Panc1 (cell line): ENCODE measurements at regions not wholly inside any gene's neighbourhood (a gene's known extent, or its start where the extent isn't known, plus 50 kb on each side); places are given as distances from the start of the nearest gene placed in this dataset.

ENCODE experiments used
- ATAC-seq: fragments of 200-7000 bp; cut with Tn5 transposase; 2 replicates; pipeline ENCODE4 v1.9.1; 2020; ENCODE audit warnings: mild to moderate bottlenecking, moderate library complexity
- BruUV-seq: library from RNA; stranded (reverse); fragments of 400-500 nt; replicated peaks from 2 replicates; lab custom pipeline; 2021; lab: Mats Ljungman, UMichigan
- CTCF ChIA-PET: fragments of 300-600 bp; sonication (Branson Sonifier 250); formaldehyde crosslinking; loops from one replicate; lab custom pipeline; 2022; ENCODE audit warnings: antibody characterized with exemption; lab: Charles Lee
- POLR2A ChIA-PET: fragments of 300-600 bp; sonication (Branson Sonifier 250); formaldehyde crosslinking; loops from one replicate; lab custom pipeline; 2022; ENCODE audit warnings: antibody characterized with exemption; lab: Charles Lee
- DNase-seq: peaks from one replicate; pipeline ENCODE4 v3.0.0-alpha.2; 2010; ENCODE audit warnings: low read depth, low spot score
- H3K27ac ChIP-seq: 2 replicates; pipeline ENCODE4 v1.5.1; 2011; ENCODE audit warnings: mild to moderate bottlenecking, low read length, inconsistent platforms
- H3K27me3 ChIP-seq: fragments of 200-500 bp; sonication (Bioruptor generic); 2 replicates; pipeline ENCODE4 v1.6.0; 2014; ENCODE audit warnings: low read length, inconsistent platforms; ENCODE audit not compliant: control insufficient read depth, insufficient read depth
- H3K36me3 ChIP-seq: fragments of 200-500 bp; sonication (Bioruptor generic); 2 replicates; pipeline ENCODE4 v1.5.1; 2014; ENCODE audit warnings: inconsistent platforms, mild to moderate bottlenecking, low read length, moderate library complexity; ENCODE audit not compliant: control insufficient read depth, insufficient read depth
- H3K4me1 ChIP-seq: 2 replicates; pipeline ENCODE4 v1.5.1; 2011; ENCODE audit warnings: inconsistent platforms, mild to moderate bottlenecking, low read length, moderate library complexity; ENCODE audit not compliant: control insufficient read depth, insufficient read depth
- H3K4me3 ChIP-seq, 2 experiments: 2 replicates each; pipeline ENCODE4 v1.5.1; 2011 to 2012; ENCODE audit warnings: low read depth in 2 of 2, low read length in 2 of 2, mild to moderate bottlenecking in 2 of 2, inconsistent platforms in 1 of 2, moderate library complexity in 1 of 2
- H3K9me3 ChIP-seq: fragments of 200-500 bp; sonication (Bioruptor generic); 2 replicates; pipeline ENCODE4 v1.5.1; 2014; ENCODE audit warnings: low read depth, mild to moderate bottlenecking, inconsistent platforms, low read length, moderate library complexity; ENCODE audit not compliant: control insufficient read depth, insufficient read depth
- POLR2AphosphoS5 ChIP-seq: IDR thresholded peaks from 2 replicates; pipeline ENCODE4 v1.6.1; 2012; ENCODE audit warnings: mild to moderate bottlenecking, low read depth, low read length, moderate library complexity
- SIN3A ChIP-seq: IDR thresholded peaks from 2 replicates; pipeline ENCODE4 v1.6.1; 2012; ENCODE audit warnings: low read depth, mild to moderate bottlenecking, low read length, moderate library complexity, borderline replicate concordance; ENCODE audit not compliant: insufficient read depth
- TCF7L2 ChIP-seq: IDR thresholded peaks from 2 replicates; pipeline ENCODE4 v1.6.1; 2011; ENCODE audit warnings: mild to moderate bottlenecking, low read depth, low read length, inconsistent platforms
- in situ Hi-C: cut with HindIII; loops from 2 replicates; pipeline ENCODE4 v1.10.0; 2016; ENCODE audit warnings: low sequenced_read_pairs, low pct_unique_long_range_greater_than_20kb
- intact Hi-C: fragments of 100-400 bp; cut with micrococcal nuclease; formaldehyde crosslinking; loops from one replicate; pipeline ENCODE4 v1.10.0; 2022; ENCODE audit not compliant: unreplicated experiment
- TF ChIP-seq, protein P1 (sequence below): fragments of 450-650 bp; IDR thresholded peaks from 2 replicates; pipeline ENCODE4 v1.5.1; 2017; ENCODE audit warnings: mild to moderate bottlenecking
- TF ChIP-seq, protein P2 (sequence below), 2 experiments: IDR thresholded peaks; 2 replicates each; pipeline ENCODE4 v1.6.1; 2011 to 2012; ENCODE audit warnings: low read depth in 2 of 2, control low read depth in 1 of 2, low read length in 1 of 2, mild to moderate bottlenecking in 1 of 2, moderate library complexity in 1 of 2; ENCODE audit not compliant: insufficient read depth in 1 of 2

DNA sequence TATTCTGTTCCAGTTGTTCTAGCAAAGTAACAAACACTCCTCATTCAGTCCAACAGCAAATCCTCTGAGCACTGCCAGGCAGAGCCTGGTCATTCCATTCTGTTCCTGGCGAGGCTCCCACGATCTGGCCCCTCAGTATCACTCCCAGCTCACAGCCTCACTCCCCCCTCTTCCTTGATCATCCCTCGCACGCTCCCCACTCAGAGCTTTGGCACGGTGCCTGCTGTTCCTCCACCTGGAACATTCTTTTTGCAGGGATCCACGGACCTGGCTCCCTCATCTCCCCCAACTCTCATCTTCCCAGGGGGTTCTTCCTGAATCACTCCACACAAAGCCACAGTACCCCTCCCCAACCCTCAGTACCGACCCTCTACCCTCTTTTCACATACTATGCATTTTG is 192.3 kb downstream of the ATPSCKMT start:
- no peak overlapping the region for H3K4me3 ChIP-seq
- ATAC-seq (no peak), DNase-seq (no peak)
- no peaks in the 10 kb centered on the region for H3K36me3 ChIP-seq
- ChIA-PET CTCF (no interaction called here), POLR2A (no interaction called here)
- no peaks in the 10 kb centered on the region for H3K9me3 ChIP-seq
- TF ChIP-seq, protein P1, sequence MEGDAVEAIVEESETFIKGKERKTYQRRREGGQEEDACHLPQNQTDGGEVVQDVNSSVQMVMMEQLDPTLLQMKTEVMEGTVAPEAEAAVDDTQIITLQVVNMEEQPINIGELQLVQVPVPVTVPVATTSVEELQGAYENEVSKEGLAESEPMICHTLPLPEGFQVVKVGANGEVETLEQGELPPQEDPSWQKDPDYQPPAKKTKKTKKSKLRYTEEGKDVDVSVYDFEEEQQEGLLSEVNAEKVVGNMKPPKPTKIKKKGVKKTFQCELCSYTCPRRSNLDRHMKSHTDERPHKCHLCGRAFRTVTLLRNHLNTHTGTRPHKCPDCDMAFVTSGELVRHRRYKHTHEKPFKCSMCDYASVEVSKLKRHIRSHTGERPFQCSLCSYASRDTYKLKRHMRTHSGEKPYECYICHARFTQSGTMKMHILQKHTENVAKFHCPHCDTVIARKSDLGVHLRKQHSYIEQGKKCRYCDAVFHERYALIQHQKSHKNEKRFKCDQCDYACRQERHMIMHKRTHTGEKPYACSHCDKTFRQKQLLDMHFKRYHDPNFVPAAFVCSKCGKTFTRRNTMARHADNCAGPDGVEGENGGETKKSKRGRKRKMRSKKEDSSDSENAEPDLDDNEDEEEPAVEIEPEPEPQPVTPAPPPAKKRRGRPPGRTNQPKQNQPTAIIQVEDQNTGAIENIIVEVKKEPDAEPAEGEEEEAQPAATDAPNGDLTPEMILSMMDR = no peak
- TF ChIP-seq TCF7L2 (no peak), SIN3A (no peak), POLR2AphosphoS5 (no peak)
- TF ChIP-seq, protein P2, sequence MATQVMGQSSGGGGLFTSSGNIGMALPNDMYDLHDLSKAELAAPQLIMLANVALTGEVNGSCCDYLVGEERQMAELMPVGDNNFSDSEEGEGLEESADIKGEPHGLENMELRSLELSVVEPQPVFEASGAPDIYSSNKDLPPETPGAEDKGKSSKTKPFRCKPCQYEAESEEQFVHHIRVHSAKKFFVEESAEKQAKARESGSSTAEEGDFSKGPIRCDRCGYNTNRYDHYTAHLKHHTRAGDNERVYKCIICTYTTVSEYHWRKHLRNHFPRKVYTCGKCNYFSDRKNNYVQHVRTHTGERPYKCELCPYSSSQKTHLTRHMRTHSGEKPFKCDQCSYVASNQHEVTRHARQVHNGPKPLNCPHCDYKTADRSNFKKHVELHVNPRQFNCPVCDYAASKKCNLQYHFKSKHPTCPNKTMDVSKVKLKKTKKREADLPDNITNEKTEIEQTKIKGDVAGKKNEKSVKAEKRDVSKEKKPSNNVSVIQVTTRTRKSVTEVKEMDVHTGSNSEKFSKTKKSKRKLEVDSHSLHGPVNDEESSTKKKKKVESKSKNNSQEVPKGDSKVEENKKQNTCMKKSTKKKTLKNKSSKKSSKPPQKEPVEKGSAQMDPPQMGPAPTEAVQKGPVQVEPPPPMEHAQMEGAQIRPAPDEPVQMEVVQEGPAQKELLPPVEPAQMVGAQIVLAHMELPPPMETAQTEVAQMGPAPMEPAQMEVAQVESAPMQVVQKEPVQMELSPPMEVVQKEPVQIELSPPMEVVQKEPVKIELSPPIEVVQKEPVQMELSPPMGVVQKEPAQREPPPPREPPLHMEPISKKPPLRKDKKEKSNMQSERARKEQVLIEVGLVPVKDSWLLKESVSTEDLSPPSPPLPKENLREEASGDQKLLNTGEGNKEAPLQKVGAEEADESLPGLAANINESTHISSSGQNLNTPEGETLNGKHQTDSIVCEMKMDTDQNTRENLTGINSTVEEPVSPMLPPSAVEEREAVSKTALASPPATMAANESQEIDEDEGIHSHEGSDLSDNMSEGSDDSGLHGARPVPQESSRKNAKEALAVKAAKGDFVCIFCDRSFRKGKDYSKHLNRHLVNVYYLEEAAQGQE (IDR thresholded peaks at IDR 0.05; ENCODE audit: insufficient read depth in 1 of 2, low read depth in 2 of 2, low read length in 1 of 2) = no peak
- H3K27me3 ChIP-seq = no peaks in the 10 kb centered on the region
- H3K27ac ChIP-seq = no peak overlapping the region
- in situ Hi-C loops (no loop called here), intact Hi-C loops (no loop called here)
- H3K4me1 ChIP-seq = no peaks in the 10 kb centered on the region
- no TSS peak for BruUV-seq

DNA sequence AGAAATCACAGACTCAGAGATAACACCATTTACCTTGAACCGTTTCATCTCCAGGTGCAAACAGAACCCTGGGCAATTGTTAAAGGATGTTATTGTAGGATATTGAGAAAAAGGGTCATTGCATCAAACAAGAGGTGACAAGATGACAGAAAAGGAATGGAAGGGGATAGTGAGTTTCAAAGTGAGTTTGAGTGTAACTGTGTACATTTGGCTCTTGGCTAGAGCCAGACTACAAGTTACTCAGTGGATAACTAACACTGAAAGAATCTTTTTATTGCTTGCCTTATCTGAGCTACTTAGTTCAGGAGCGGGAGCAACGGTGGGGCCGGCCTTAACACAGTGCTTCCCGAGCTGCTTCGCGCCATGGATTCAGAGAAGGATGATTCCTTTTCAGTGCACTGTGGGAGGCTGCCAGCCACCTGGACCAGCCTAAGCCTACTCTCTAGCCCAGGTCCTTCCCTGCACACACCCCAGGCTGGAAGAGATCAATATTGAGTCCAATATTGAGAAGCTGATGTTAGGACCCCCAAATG is 193.4 kb downstream of the ATPSCKMT start:
- ChIA-PET POLR2A (no interaction called here), CTCF (no interaction called here)
- H3K27ac ChIP-seq = no peak overlapping the region
- no peak overlapping the region for H3K4me3 ChIP-seq
- TF ChIP-seq, protein P2 (IDR thresholded peaks at IDR 0.05; ENCODE audit: insufficient read depth in 1 of 2, low read depth in 2 of 2, low read length in 1 of 2) = no peak
- no peak for TF ChIP-seq POLR2AphosphoS5
- no peak for TF ChIP-seq TCF7L2
- no peak for TF ChIP-seq SIN3A
- TF ChIP-seq, protein P1 = no peak
- H3K4me1 ChIP-seq = no peaks in the 10 kb centered on the region
- intact Hi-C loops (no loop called here), in situ Hi-C loops (no loop called here)
- ATAC-seq (no peak), DNase-seq (no peak)
- BruUV-seq = no TSS peak
- H3K36me3 ChIP-seq = no peaks in the 10 kb centered on the region
- H3K27me3 ChIP-seq = no peaks in the 10 kb centered on the region
- no peaks in the 10 kb centered on the region for H3K9me3 ChIP-seq
